MCF 10A (cell line): ENCODE measurements at regions not wholly inside any gene's neighbourhood (a gene's known extent, or its start where the extent isn't known, plus 50 kb on each side); places are given as distances from the start of the nearest gene placed in this dataset.

Source experiments
- BruUV-seq: library from RNA; stranded (reverse); fragments of 400-500 nt; replicated peaks from 2 replicates; lab custom pipeline; 2021; lab: Mats Ljungman, UMichigan
- CTCF ChIA-PET: fragments of 300-600 bp; sonication (Branson Sonifier 250); formaldehyde crosslinking; extraction: SDS; loops from one replicate; lab custom pipeline; 2021; ENCODE audit warnings: antibody characterized with exemption, inconsistent platforms; lab: Yijun Ruan, JAX
- POLR2A ChIA-PET: fragments of 300-600, 350-650 bp; sonication (Branson Sonifier 250); formaldehyde crosslinking; extraction: SDS; loops from one replicate; lab custom pipeline; 2020; ENCODE audit warnings: antibody characterized with exemption, inconsistent platforms; lab: Yijun Ruan, JAX
- DNase-seq: peaks from one replicate; pipeline ENCODE4 v3.0.0-alpha.2; 2018; ENCODE audit not compliant: unreplicated experiment
- H3K27ac Mint-ChIP-seq: one replicate; pipeline ENCODE4 v1.8.0; 2022; ENCODE audit warnings: mild to moderate bottlenecking, low read depth, mixed read lengths; ENCODE audit not compliant: unreplicated experiment
- H3K27me3 Mint-ChIP-seq: one replicate; pipeline ENCODE4 v1.8.0; 2022; ENCODE audit warnings: mixed read lengths; ENCODE audit not compliant: insufficient read depth, unreplicated experiment
- H3K36me3 Mint-ChIP-seq: one replicate; pipeline ENCODE4 v1.8.0; 2022; ENCODE audit warnings: mild to moderate bottlenecking, moderate library complexity, mixed read lengths; ENCODE audit not compliant: insufficient read depth, unreplicated experiment
- H3K4me1 Mint-ChIP-seq: one replicate; pipeline ENCODE4 v1.8.0; 2022; ENCODE audit warnings: mixed read lengths; ENCODE audit not compliant: insufficient read depth, unreplicated experiment
- H3K4me3 Mint-ChIP-seq: one replicate; pipeline ENCODE4 v1.8.0; 2022; ENCODE audit warnings: mild to moderate bottlenecking, moderate library complexity, mixed read lengths; ENCODE audit not compliant: unreplicated experiment
- H3K9me3 Mint-ChIP-seq: one replicate; pipeline ENCODE4 v1.8.0; 2022; ENCODE audit warnings: mixed read lengths; ENCODE audit not compliant: unreplicated experiment
- CTCF ChIP-seq: fragments of 200-600 bp; IDR thresholded peaks from one replicate; pipeline ENCODE4 v1.8.0; 2022; ENCODE audit warnings: antibody characterized with exemption, mild to moderate bottlenecking; ENCODE audit not compliant: unreplicated experiment
- intact Hi-C: fragments of 100-400 bp; cut with micrococcal nuclease; formaldehyde crosslinking; loops from 2 replicates; pipeline ENCODE4 v1.14.1; 2022

GRCh38 chr6:125659887-125660286, 89.5 kb upstream of the HEY2 start:
- H3K27ac Mint-ChIP-seq: no peak overlapping the region
- no TSS peak for BruUV-seq
- no peak overlapping the region for H3K4me3 Mint-ChIP-seq
- TF ChIP-seq CTCF: no peak
- CTCF ChIA-PET: no interaction called here
- POLR2A ChIA-PET: no interaction called here
- no peaks in the 10 kb centered on the region for H3K4me1 Mint-ChIP-seq
- intact Hi-C loops: no loop called here
- peaks cover 84% of the 10 kb centered on the region for H3K27me3 Mint-ChIP-seq
- DNase-seq: no peak
- no peaks in the 10 kb centered on the region for H3K36me3 Mint-ChIP-seq
- H3K9me3 Mint-ChIP-seq: no peaks in the 10 kb centered on the region

- POLR2A ChIA-PET: no interaction called here
- no peak for DNase-seq
- BruUV-seq: no TSS peak
- CTCF ChIA-PET: no interaction called here
- Mint-ChIP-seq H3K4me1 (no peaks in the 10 kb centered on the region), H3K4me3 (no peak overlapping the region), H3K27me3 (peaks cover 86% of the 10 kb centered on the region), H3K9me3 (no peaks in the 10 kb centered on the region), H3K27ac (no peak overlapping the region), H3K36me3 (no peaks in the 10 kb centered on the region)
- no peak for TF ChIP-seq CTCF
- intact Hi-C loops: no loop called here
Measured at GRCh38 chr6:125662296-125662695, 87.1 kb upstream of the HEY2 start.

- no peak for DNase-seq
- no peaks in the 10 kb centered on the region for H3K4me1 Mint-ChIP-seq
- H3K27ac Mint-ChIP-seq: no peak overlapping the region
- H3K4me3 Mint-ChIP-seq: no peak overlapping the region
- POLR2A ChIA-PET: interaction anchor here (0.6 kb wide), 1 partner anchor 855 kb away, joined by 3 read pairs; no protein-coding TSS in a partner anchor
- no peak for TF ChIP-seq CTCF
- CTCF ChIA-PET: no interaction called here
- H3K27me3 Mint-ChIP-seq: peaks cover 92% of the 10 kb centered on the region
- no peaks in the 10 kb centered on the region for H3K9me3 Mint-ChIP-seq
- H3K36me3 Mint-ChIP-seq: no peaks in the 10 kb centered on the region
- intact Hi-C loops: no loop called here
- BruUV-seq: no TSS peak
Measured at GRCh38 chr6:125665295-125665814, 84.1 kb upstream of the HEY2 start.

GRCh38 chr6:125667326-125667725, 82.1 kb upstream of the HEY2 start:
- peaks cover 100% of the 10 kb centered on the region for H3K27me3 Mint-ChIP-seq
- no peak for TF ChIP-seq CTCF
- BruUV-seq: no TSS peak
- intact Hi-C loops: no loop called here
- ChIA-PET CTCF (no interaction called here), POLR2A (no interaction called here)
- H3K9me3 Mint-ChIP-seq: no peaks in the 10 kb centered on the region
- H3K36me3 Mint-ChIP-seq: no peaks in the 10 kb centered on the region
- H3K4me3 Mint-ChIP-seq: no peak overlapping the region
- no peak for DNase-seq
- H3K27ac Mint-ChIP-seq: no peak overlapping the region
- no peaks in the 10 kb centered on the region for H3K4me1 Mint-ChIP-seq
